ENCODE measurements at regions not wholly inside any gene's neighbourhood (a gene's known extent, or its start where the extent isn't known, plus 50 kb on each side); places are given as distances from the start of the nearest gene placed in this dataset.

DNA sequence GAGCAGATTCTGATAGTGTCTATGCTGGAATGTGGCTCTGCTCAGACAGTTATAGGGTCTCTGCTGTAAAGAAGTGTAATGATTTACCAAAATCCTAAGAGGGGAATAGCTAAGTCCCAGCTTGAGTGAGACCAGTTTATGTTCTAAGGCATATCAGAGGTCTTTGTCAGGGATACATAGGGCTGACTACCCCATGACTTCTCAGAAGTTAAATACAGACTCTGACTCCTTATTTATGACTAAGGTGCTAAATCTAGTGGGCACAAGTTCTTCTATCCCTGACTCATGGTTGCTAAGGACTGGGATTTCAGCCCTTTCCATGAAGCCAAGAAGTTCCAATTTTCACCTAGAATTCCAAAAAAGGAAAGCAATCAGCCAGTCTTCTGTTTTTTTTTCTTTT is 192.6 kb upstream of the POU1F1 start:
- H3K4me3 ChIP-seq (ENCODE audit: low read depth, low read length), result no peak overlapping the region
- no peak for TF ChIP-seq CTCF (IDR thresholded peaks at IDR 0.05; ENCODE audit: low read depth, low read length, missing control alignments)
- DNase-seq (ENCODE audit: low read depth), result no peak

- TF ChIP-seq CTCF (IDR thresholded peaks at IDR 0.05; ENCODE audit: low read depth, low read length, missing control alignments), result no peak
- no peak overlapping the region for H3K4me3 ChIP-seq (ENCODE audit: low read depth, low read length)
- DNase-seq (ENCODE audit: low read depth), result no peak
These were observed 191.9 kb upstream of the POU1F1 start for GRCh38 chr3:87468235-87468634.

DNA sequence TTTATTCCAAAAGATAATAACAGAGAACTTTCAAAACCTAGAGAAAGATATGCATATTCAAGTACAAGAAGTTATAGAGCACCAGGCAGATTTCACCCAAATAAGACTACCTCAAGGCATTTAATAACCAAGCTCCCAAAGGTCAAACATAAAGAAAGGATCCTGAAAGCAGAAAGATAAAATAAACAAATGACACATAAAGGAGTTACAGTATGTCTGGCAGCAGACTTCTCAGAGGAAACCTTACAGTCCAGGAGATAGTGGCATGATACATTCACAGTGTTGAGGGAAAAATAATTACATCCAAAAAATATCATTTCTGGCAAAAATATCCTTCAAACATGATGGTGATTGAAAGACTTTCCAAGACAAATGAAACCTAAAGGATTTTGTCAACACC is 185.8 kb upstream of the POU1F1 start:
- no peak for TF ChIP-seq CTCF (IDR thresholded peaks at IDR 0.05; ENCODE audit: low read depth, low read length, missing control alignments)
- DNase-seq (ENCODE audit: low read depth), result no peak
- H3K4me3 ChIP-seq (ENCODE audit: low read depth, low read length), result no peak overlapping the region

GRCh38 chr3:87461443-87461842 is 185.1 kb upstream of the POU1F1 start:
- no peak for DNase-seq (ENCODE audit: low read depth)
- TF ChIP-seq CTCF (IDR thresholded peaks at IDR 0.05; ENCODE audit: low read depth, low read length, missing control alignments), result no peak
- no peak overlapping the region for H3K4me3 ChIP-seq (ENCODE audit: low read depth, low read length)

DNA sequence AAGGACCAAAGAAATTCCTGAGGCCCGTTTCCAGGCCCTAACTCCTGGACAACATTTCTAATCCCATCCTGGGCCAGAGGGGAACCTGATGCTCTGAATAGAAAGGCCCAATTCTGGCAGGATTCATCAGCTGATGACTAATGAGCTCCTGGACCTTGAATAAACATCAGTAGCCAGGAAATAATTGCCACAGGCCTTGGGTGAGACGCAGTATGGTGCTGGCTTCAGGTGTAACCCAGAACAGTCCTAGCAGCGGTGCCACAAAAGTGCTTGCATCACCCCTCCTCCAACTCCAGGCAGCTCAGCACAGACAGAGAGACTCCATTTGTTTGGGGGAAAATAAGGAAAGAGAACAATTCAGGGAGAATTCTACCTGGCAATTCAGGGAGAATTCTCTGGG is 184.7 kb upstream of the POU1F1 start:
- H3K4me3 ChIP-seq (ENCODE audit: low read depth, low read length), result no peak overlapping the region
- no peak for DNase-seq (ENCODE audit: low read depth)
- no peak for TF ChIP-seq CTCF (IDR thresholded peaks at IDR 0.05; ENCODE audit: low read depth, low read length, missing control alignments)

DNA sequence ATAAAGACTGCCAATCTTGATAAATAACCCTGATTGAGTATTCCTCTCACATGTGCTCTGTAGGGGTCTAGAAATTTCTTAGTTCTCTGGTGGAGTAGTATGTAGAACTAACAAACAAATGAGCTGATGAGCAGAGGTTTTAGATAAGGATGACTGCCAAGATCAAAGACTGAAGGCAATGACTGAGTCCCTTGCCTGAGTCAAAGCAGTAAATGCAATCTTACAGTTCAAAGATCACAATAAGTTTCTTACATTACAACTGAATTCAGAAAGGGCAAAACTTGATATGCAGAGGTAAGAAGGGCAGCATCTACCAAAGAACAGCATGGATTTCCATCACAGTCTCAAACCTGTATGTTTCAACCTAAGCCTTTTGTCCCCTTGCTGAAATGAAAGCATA is 172.2 kb upstream of the POU1F1 start:
- DNase-seq (ENCODE audit: low read depth), result no peak
- no peak for TF ChIP-seq CTCF (IDR thresholded peaks at IDR 0.05; ENCODE audit: low read depth, low read length, missing control alignments)
- H3K4me3 ChIP-seq (ENCODE audit: low read depth, low read length), result no peak overlapping the region

GRCh38 chr3:87446849-87447387 is 170.5 kb upstream of the POU1F1 start:
- no peak for DNase-seq (ENCODE audit: low read depth)
- no peak overlapping the region for H3K4me3 ChIP-seq (ENCODE audit: low read depth, low read length)
- no peak for TF ChIP-seq CTCF (IDR thresholded peaks at IDR 0.05; ENCODE audit: low read depth, low read length, missing control alignments)
